KMS-11 (cell line): ENCODE measurements at regions not wholly inside any gene's neighbourhood (a gene's known extent, or its start where the extent isn't known, plus 50 kb on each side); places are given as distances from the start of the nearest gene placed in this dataset.
"Not testable (repeated sequence)": the region's sequence is repeated elsewhere in the genome, so short reads cannot be mapped to it uniquely, and the experiment has no call there.

ENCODE experiments used
- H2AFZ ChIP-seq: fragments of 200-600 bp; sonication (generic); 2 replicates; pipeline ENCODE4 v1.6.1; 2016; ENCODE audit warnings: antibody characterized with exemption, mixed run types, low read depth
- H3K27ac ChIP-seq: fragments of 200-600 bp; sonication (generic); 2 replicates; pipeline ENCODE4 v1.6.1; 2016; ENCODE audit warnings: mild to moderate bottlenecking, mixed run types
- H3K27me3 ChIP-seq: fragments of 200-600 bp; sonication (generic); 2 replicates; pipeline ENCODE4 v1.6.1; 2017; ENCODE audit warnings: mild to moderate bottlenecking, low read depth, mixed run types, moderate library complexity; ENCODE audit not compliant: insufficient read depth
- H3K36me3 ChIP-seq: fragments of 200-600 bp; sonication (generic); 2 replicates; pipeline ENCODE4 v1.6.1; 2017; ENCODE audit warnings: mild to moderate bottlenecking, mixed run types; ENCODE audit not compliant: insufficient read depth
- H3K4me1 ChIP-seq: fragments of 200-600 bp; sonication (generic); 2 replicates; pipeline ENCODE4 v1.6.1; 2016; ENCODE audit warnings: mild to moderate bottlenecking, low read depth, mixed run types; ENCODE audit not compliant: poor library complexity, severe bottlenecking
- H3K4me2 ChIP-seq: fragments of 200-600 bp; sonication (generic); 2 replicates; pipeline ENCODE4 v1.7.0; 2016; ENCODE audit warnings: mild to moderate bottlenecking, mixed run types
- H3K4me3 ChIP-seq: fragments of 200-600 bp; sonication (generic); IDR thresholded peaks from 2 replicates; pipeline ENCODE4 v1.6.1; 2017; ENCODE audit warnings: low read depth, low read length, mixed read lengths; ENCODE audit not compliant: insufficient read depth
- H3K79me2 ChIP-seq: fragments of 200-600 bp; sonication (generic); 2 replicates; pipeline ENCODE4 v1.6.1; 2016; ENCODE audit warnings: low read depth, mixed run types; ENCODE audit not compliant: insufficient read depth
- H3K9ac ChIP-seq: fragments of 200-600 bp; sonication (generic); 2 replicates; pipeline ENCODE4 v1.6.1; 2016; ENCODE audit warnings: mild to moderate bottlenecking, mixed run types
- H4K20me1 ChIP-seq: fragments of 200-600 bp; sonication (generic); 2 replicates; pipeline ENCODE4 v1.6.1; 2016; ENCODE audit warnings: mild to moderate bottlenecking, mixed run types; ENCODE audit not compliant: insufficient read depth
- CTCF ChIP-seq: fragments of 200-600 bp; sonication (generic); conservative IDR thresholded peaks from 2 replicates; pipeline ENCODE4 v1.6.1; 2017; ENCODE audit warnings: low read depth, mild to moderate bottlenecking, antibody characterized with exemption, low read length, moderate library complexity, mixed read lengths

GRCh38 chr12:25319233-25319984 lies 68.7 kb upstream of the KRAS start:
- no peak overlapping the region for H3K4me3 ChIP-seq
- H3K27me3 ChIP-seq = no peaks in the 10 kb centered on the region
- no peak for TF ChIP-seq CTCF
- H2AFZ ChIP-seq = no peak overlapping the region
- no peaks in the 10 kb centered on the region for H4K20me1 ChIP-seq
- peak overlapping the region; percentile 83 for H3K4me2 ChIP-seq
- no peak overlapping the region for H3K9ac ChIP-seq
- peaks cover 64% of the 10 kb centered on the region for H3K4me1 ChIP-seq
- peak overlapping the region; percentile 38; the same call in 1 of the 2 replicates for H3K27ac ChIP-seq
- H3K36me3 ChIP-seq = no peaks in the 10 kb centered on the region
- no peaks in the 10 kb centered on the region for H3K79me2 ChIP-seq

GRCh38 chr12:25317553-25317952 lies 66.8 kb upstream of the KRAS start:
- Histone ChIP-seq H3K27ac (no peak overlapping the region), H3K27me3 (no peaks in the 10 kb centered on the region), H3K4me3 (no peak overlapping the region), H2AFZ (no peak overlapping the region), H4K20me1 (no peaks in the 10 kb centered on the region), H3K4me1 (peaks cover 45% of the 10 kb centered on the region), H3K79me2 (no peaks in the 10 kb centered on the region), H3K36me3 (no peaks in the 10 kb centered on the region), H3K4me2 (no peak overlapping the region), H3K9ac (no peak overlapping the region)
- TF ChIP-seq CTCF = no peak

- Histone ChIP-seq H3K4me3 (no peak overlapping the region), H4K20me1 (no peaks in the 10 kb centered on the region), H3K79me2 (no peaks in the 10 kb centered on the region), H3K4me1 (peaks cover 23% of the 10 kb centered on the region), H2AFZ (no peak overlapping the region), H3K27ac (no peak overlapping the region), H3K27me3 (no peaks in the 10 kb centered on the region), H3K4me2 (no peak overlapping the region), H3K9ac (no peak overlapping the region), H3K36me3 (no peaks in the 10 kb centered on the region)
- no peak for TF ChIP-seq CTCF
These were observed 64.7 kb upstream of the KRAS start for GRCh38 chr12:25315388-25315787.

- H3K36me3 ChIP-seq, H2AFZ ChIP-seq, H3K27me3 ChIP-seq, H3K4me3 ChIP-seq, H3K4me2 ChIP-seq, H4K20me1 ChIP-seq, H3K9ac ChIP-seq, H3K4me1 ChIP-seq, H3K79me2 ChIP-seq, H3K27ac ChIP-seq: not testable (repeated sequence)
These were observed 62.7 kb upstream of the KRAS start for GRCh38 chr12:25313266-25313990.

GRCh38 chr12:25311506-25311905 lies 60.8 kb upstream of the KRAS start:
- no peak overlapping the region for H3K4me3 ChIP-seq
- no peak for TF ChIP-seq CTCF
- H3K36me3 ChIP-seq = no peaks in the 10 kb centered on the region
- H3K9ac ChIP-seq = no peak overlapping the region
- H3K27ac ChIP-seq = no peak overlapping the region
- H3K79me2 ChIP-seq = no peaks in the 10 kb centered on the region
- no peak overlapping the region for H2AFZ ChIP-seq
- H3K27me3 ChIP-seq = no peaks in the 10 kb centered on the region
- H3K4me2 ChIP-seq = no peak overlapping the region
- no peaks in the 10 kb centered on the region for H3K4me1 ChIP-seq
- H4K20me1 ChIP-seq = no peaks in the 10 kb centered on the region

GRCh38 chr12:25310071-25310470 lies 59.3 kb upstream of the KRAS start:
- not testable (repeated sequence) for H3K9ac ChIP-seq, H3K4me3 ChIP-seq, H3K36me3 ChIP-seq, H3K4me1 ChIP-seq, H3K79me2 ChIP-seq, H3K27ac ChIP-seq, H2AFZ ChIP-seq, H3K4me2 ChIP-seq, H3K27me3 ChIP-seq, H4K20me1 ChIP-seq
